IMR-90 (cell line): ENCODE measurements at regions not wholly inside any gene's neighbourhood (a gene's known extent, or its start where the extent isn't known, plus 50 kb on each side); places are given as distances from the start of the nearest gene placed in this dataset.

Experiments
- ATAC-seq: fragments of 200-7000 bp; cut with Tn5 transposase; 2 replicates; pipeline ENCODE4 v1.9.1; 2020; ENCODE audit warnings: low read depth, mild to moderate bottlenecking, moderate library complexity
- BruUV-seq: library from RNA; stranded (reverse); fragments of 400-500 nt; replicated peaks from 2 replicates; lab custom pipeline; 2021; lab: Mats Ljungman, UMichigan
- CTCF ChIA-PET: fragments of 300-600 bp; formaldehyde crosslinking; extraction: SDS; loops from one replicate; lab custom pipeline; 2021; ENCODE audit warnings: antibody characterized with exemption; lab: Yijun Ruan, JAX
- POLR2A ChIA-PET: fragments of 300-600 bp; sonication (Branson Sonifier 250); formaldehyde crosslinking; loops from one replicate; lab custom pipeline; 2022; ENCODE audit warnings: antibody characterized with exemption; ENCODE audit not compliant: unreplicated experiment; lab: Charles Lee
- DNase-seq: peaks from one replicate; pipeline ENCODE4 v3.0.0; 2013
- H2AFZ ChIP-seq: replicated peaks from 2 replicates; pipeline ENCODE3; 2013; ENCODE audit warnings: low read length, mild to moderate bottlenecking; ENCODE audit not compliant: poor library complexity
- H2AK5ac ChIP-seq: 2 replicates; pipeline ENCODE4 v1.6.1; 2013; ENCODE audit warnings: low read depth, low read length, inconsistent platforms
- H2AK9ac ChIP-seq: replicated peaks from 2 replicates; pipeline ENCODE3; 2013; ENCODE audit warnings: mild to moderate bottlenecking, low read depth, low read length, moderate library complexity; ENCODE audit not compliant: poor library complexity
- H2BK120ac ChIP-seq: 2 replicates; pipeline ENCODE4 v1.6.1; 2013; ENCODE audit warnings: low read depth, low read length, inconsistent platforms
- H2BK15ac ChIP-seq: 3 replicates; pipeline ENCODE4 v1.6.1; 2013; ENCODE audit warnings: low read depth, low read length, inconsistent platforms
- H2BK20ac ChIP-seq: 2 replicates; pipeline ENCODE4 v1.6.1; 2013; ENCODE audit warnings: low read depth, mild to moderate bottlenecking, inconsistent platforms, low read length, moderate library complexity
- H2BK5ac ChIP-seq: 2 replicates; pipeline ENCODE4 v1.6.1; 2013; ENCODE audit warnings: mild to moderate bottlenecking, low read depth, low read length, inconsistent platforms; ENCODE audit not compliant: poor library complexity, severe bottlenecking
- H3K14ac ChIP-seq: replicated peaks from 2 replicates; pipeline ENCODE4 v1.6.1; 2013; ENCODE audit warnings: low read depth, low read length, inconsistent platforms
- H3K18ac ChIP-seq: 2 replicates; pipeline ENCODE4 v1.6.1; 2013; ENCODE audit warnings: low read depth, low read length, control low read depth
- H3K23ac ChIP-seq: 2 replicates; pipeline ENCODE4 v1.6.1; 2013; ENCODE audit warnings: low read depth, low read length, inconsistent platforms
- H3K27ac ChIP-seq: 2 replicates; pipeline ENCODE4 v1.5.1; 2013; ENCODE audit warnings: mild to moderate bottlenecking, control low read depth, low read length; ENCODE audit not compliant: insufficient read depth
- H3K27me3 ChIP-seq: 2 replicates; pipeline ENCODE4 v1.6.1; 2013; ENCODE audit warnings: low read length; ENCODE audit not compliant: control insufficient read depth, insufficient read depth
- H3K36me3 ChIP-seq: 2 replicates; pipeline ENCODE4 v1.6.1; 2013; ENCODE audit warnings: low read length, mixed read lengths; ENCODE audit not compliant: control insufficient read depth, insufficient read depth
- H3K4ac ChIP-seq: 2 replicates; pipeline ENCODE4 v1.6.1; 2013; ENCODE audit warnings: low read depth, low read length, inconsistent platforms
- H3K4me1 ChIP-seq: 2 replicates; pipeline ENCODE4 v1.6.1; 2013; ENCODE audit warnings: low read length, mixed read lengths; ENCODE audit not compliant: control insufficient read depth, insufficient read depth
- H3K4me2 ChIP-seq: 2 replicates; pipeline ENCODE4 v1.6.1; 2013; ENCODE audit warnings: low read depth, mild to moderate bottlenecking, control low read depth, low read length, moderate library complexity
- H3K4me3 ChIP-seq: 2 replicates; pipeline ENCODE4 v1.5.1; 2013; ENCODE audit warnings: low read depth, mild to moderate bottlenecking, control low read depth, low read length, moderate library complexity; ENCODE audit not compliant: insufficient read depth
- H3K56ac ChIP-seq: 2 replicates; pipeline ENCODE4 v1.6.1; 2013; ENCODE audit warnings: low read length, inconsistent platforms; ENCODE audit not compliant: insufficient read depth; ENCODE audit errors: extremely low read depth
- H3K79me1 ChIP-seq, 2 experiments: 2 replicates each; pipeline ENCODE4 v1.6.1; 2013; ENCODE audit warnings: low read length in 2 of 2, inconsistent platforms in 1 of 2, low read depth in 1 of 2
- H3K9ac ChIP-seq: 2 replicates; pipeline ENCODE4 v1.6.1; 2013; ENCODE audit warnings: low read depth, low read length, control low read depth
- H3K9me1 ChIP-seq: 2 replicates; pipeline ENCODE4 v1.6.1; 2013; ENCODE audit warnings: low read length, inconsistent platforms; ENCODE audit not compliant: insufficient read depth
- H3K9me3 ChIP-seq: 2 replicates; pipeline ENCODE4 v1.6.1; 2013; ENCODE audit warnings: low read length; ENCODE audit not compliant: control insufficient read depth, insufficient read depth
- H4K20me1 ChIP-seq: 2 replicates; pipeline ENCODE4 v1.6.1; 2013; ENCODE audit warnings: low read length, inconsistent platforms; ENCODE audit not compliant: insufficient read depth
- H4K5ac ChIP-seq: 2 replicates; pipeline ENCODE4 v1.6.1; 2013; ENCODE audit warnings: mild to moderate bottlenecking, low read depth, low read length, control low read depth
- H4K8ac ChIP-seq, 2 experiments: 2 replicates each; pipeline ENCODE4 v1.6.1; 2013; ENCODE audit warnings: low read depth in 2 of 2, low read length in 2 of 2, control low read depth in 1 of 2, inconsistent platforms in 1 of 2
- H4K91ac ChIP-seq: 2 replicates; pipeline ENCODE4 v1.6.1; 2013; ENCODE audit warnings: low read depth, low read length, inconsistent platforms; ENCODE audit not compliant: insufficient read depth
- CHD1 ChIP-seq: IDR thresholded peaks from 2 replicates; pipeline ENCODE4 v1.6.1; 2012; ENCODE audit warnings: low read depth, low read length, improper control_type of control experiment
- SMC3 ChIP-seq: fragments of 150-350 bp; IDR thresholded peaks from 2 replicates; pipeline ENCODE4 v1.6.1; 2016; ENCODE audit warnings: low read depth, mild to moderate bottlenecking, antibody characterized with exemption, low read length, moderate library complexity
- WGBS, 2 experiments: methylation state at CpG; one replicate each; pipeline versions ENCODE4 v1.1.5 to v1.1.7; 2013; ENCODE audit warnings: missing lambda C conversion rate in 2 of 2; ENCODE audit not compliant: insufficient read length in 1 of 2; ENCODE audit errors: extremely low coverage in 2 of 2; 5-methylcytosine and 5-hydroxymethylcytosine counted together
- dilution Hi-C: fragments of 300-500 bp; cut with HindIII; formaldehyde crosslinking; loops from one replicate; pipeline ENCODE4 v1.14.3; 2018; ENCODE audit warnings: low sequenced_read_pairs; ENCODE audit not compliant: unreplicated experiment
- in situ Hi-C: fragments of 300-500 bp; cut with MboI; formaldehyde crosslinking; loops from 3 replicates; pipeline ENCODE4 v1.14.3; 2019; ENCODE audit warnings: low sequenced_read_pairs, inconsistent platforms, mixed read lengths
- intact Hi-C: fragments of 100-400 bp; cut with micrococcal nuclease; formaldehyde crosslinking; loops from 2 replicates; pipeline ENCODE4 v1.10.0; 2022
- TF ChIP-seq, protein P1 (sequence below): conservative IDR thresholded peaks from 2 replicates; pipeline ENCODE4 v1.5.1; 2012; ENCODE audit warnings: mild to moderate bottlenecking, low read depth, low read length, improper control_type of control experiment

GRCh38 chr7:96497567-96497966 lies 175.7 kb upstream of the SLC25A13 start:
- ChIA-PET POLR2A (no interaction called here), CTCF (interaction anchor here (1.5 kb wide), 1 partner anchor 8 kb away, joined by 4 read pairs; no protein-coding TSS in a partner anchor)
- Histone ChIP-seq H3K4me2 (no peak overlapping the region), H2BK20ac (no peak overlapping the region), H2AFZ (no peak overlapping the region), H4K5ac (no peak overlapping the region), H3K18ac (no peak overlapping the region), H3K27ac (no peak overlapping the region), H3K23ac (no peak overlapping the region), H3K4ac (no peak overlapping the region), H3K14ac (no peak overlapping the region), H3K9me3 (no peaks in the 10 kb centered on the region), H2BK5ac (no peak overlapping the region), H3K9ac (no peak overlapping the region), H2AK9ac (no peak overlapping the region), H4K20me1 (no peaks in the 10 kb centered on the region), H4K91ac (no peak overlapping the region), H2BK120ac (no peak overlapping the region), H4K8ac (no peak overlapping the region), H3K9me1 (no peaks in the 10 kb centered on the region), H3K27me3 (no peaks in the 10 kb centered on the region), H2AK5ac (no peak overlapping the region), H3K56ac (no peak overlapping the region), H3K79me1 (no peaks in the 10 kb centered on the region), H3K36me3 (no peaks in the 10 kb centered on the region), H3K4me1 (no peaks in the 10 kb centered on the region), H2BK15ac (no peak overlapping the region), H3K4me3 (no peak overlapping the region)
- WGBS, 2 experiments = no CpG with 5 or more reads among the region's 2 CpGs
- dilution Hi-C loops (no loop called here), in situ Hi-C loops (no loop called here), intact Hi-C loops (no loop called here)
- ATAC-seq (no peak), DNase-seq (no peak)
- TF ChIP-seq CHD1 = no peak
- TF ChIP-seq, protein P1, sequence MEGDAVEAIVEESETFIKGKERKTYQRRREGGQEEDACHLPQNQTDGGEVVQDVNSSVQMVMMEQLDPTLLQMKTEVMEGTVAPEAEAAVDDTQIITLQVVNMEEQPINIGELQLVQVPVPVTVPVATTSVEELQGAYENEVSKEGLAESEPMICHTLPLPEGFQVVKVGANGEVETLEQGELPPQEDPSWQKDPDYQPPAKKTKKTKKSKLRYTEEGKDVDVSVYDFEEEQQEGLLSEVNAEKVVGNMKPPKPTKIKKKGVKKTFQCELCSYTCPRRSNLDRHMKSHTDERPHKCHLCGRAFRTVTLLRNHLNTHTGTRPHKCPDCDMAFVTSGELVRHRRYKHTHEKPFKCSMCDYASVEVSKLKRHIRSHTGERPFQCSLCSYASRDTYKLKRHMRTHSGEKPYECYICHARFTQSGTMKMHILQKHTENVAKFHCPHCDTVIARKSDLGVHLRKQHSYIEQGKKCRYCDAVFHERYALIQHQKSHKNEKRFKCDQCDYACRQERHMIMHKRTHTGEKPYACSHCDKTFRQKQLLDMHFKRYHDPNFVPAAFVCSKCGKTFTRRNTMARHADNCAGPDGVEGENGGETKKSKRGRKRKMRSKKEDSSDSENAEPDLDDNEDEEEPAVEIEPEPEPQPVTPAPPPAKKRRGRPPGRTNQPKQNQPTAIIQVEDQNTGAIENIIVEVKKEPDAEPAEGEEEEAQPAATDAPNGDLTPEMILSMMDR = no peak
- TF ChIP-seq SMC3 = no peak
- BruUV-seq = no TSS peak
